GM19455 (cell line): ENCODE measurements at regions not wholly inside any gene's neighbourhood (a gene's known extent, or its start where the extent isn't known, plus 50 kb on each side); places are given as distances from the start of the nearest gene placed in this dataset.

Experiments used
- ATAC-seq: cut with Tn5 transposase; IDR thresholded peaks from one replicate; pipeline ENCODE4 v1.9.1; 2021; ENCODE audit not compliant: unreplicated experiment

GRCh38 chr2:43039376-43040080, 186.9 kb downstream of the ZFP36L2 start:
- ATAC-seq: no peak

GRCh38 chr2:43038696-43039094, 187.7 kb downstream of the ZFP36L2 start:
- ATAC-seq: no peak

DNA sequence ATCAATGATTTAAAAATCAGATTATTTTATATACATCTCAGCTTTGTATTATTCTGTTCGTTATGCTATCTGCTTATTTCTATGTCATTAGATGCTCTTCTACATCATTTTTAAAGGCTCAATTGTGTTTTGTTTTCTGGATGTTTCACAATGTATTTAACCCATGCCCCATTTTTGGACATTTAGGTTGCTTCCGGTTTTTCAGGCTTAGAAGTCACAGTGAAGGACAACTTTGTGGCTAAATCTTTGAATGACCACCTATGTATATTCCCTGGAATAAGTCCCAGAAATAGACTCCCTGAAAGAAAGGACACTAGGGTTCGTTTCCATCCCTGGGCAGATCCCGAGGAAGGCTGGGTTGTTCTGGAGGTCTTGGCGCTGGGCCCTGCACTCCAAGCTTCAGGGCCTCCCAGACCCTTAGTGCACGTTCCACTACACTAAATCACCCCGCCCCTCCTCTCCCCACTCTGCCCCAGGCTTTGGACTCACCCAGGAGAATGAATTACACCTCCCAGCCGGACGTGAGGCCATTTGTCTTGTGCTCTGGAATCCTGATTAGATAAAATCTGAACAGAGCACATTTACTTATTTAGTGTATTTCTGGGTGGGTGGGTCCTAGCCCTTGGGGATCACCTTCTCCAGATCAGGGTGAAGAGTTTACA, 188.2 kb downstream of the ZFP36L2 start:
- no peak for ATAC-seq

DNA sequence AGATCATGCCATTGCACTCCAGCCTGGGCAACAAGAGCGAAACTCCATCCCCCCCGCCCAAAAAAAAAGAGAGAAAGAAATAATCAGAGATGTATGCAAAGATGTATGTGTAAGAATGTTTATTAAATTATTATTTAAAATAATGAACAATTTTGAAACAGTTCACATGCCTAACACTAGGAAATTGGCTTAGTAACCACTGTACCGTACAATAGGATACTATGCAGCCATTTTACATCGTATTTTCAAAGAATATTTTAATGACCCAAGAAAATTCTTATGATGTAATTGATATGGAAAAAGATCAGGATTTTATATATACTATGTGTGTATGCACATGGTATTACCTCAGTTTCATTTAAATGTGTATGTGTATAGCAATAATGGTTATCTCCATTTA, 190.5 kb downstream of the ZFP36L2 start:
- no peak for ATAC-seq

DNA sequence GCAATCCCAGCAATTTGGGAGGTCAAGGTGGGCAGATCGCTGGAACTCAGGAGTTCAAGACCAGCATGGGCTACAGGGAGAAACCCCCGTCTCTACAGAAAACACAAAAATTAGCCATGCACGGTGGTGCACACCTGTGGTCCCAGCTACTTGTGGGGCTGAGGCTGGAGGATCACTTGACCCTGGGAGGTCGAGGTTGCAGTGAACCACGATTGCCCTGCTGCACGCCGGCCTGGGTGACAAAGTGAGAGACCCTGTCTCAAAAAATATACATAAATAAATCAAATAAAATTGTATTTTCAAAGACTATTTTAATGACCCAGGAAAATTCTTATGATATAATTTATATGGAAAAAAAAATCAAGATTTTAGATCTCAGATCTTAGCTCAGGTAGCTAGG, 191.5 kb downstream of the ZFP36L2 start:
- ATAC-seq: no peak

GRCh38 chr2:43034242-43034619, 192.2 kb downstream of the ZFP36L2 start:
- no peak for ATAC-seq

DNA sequence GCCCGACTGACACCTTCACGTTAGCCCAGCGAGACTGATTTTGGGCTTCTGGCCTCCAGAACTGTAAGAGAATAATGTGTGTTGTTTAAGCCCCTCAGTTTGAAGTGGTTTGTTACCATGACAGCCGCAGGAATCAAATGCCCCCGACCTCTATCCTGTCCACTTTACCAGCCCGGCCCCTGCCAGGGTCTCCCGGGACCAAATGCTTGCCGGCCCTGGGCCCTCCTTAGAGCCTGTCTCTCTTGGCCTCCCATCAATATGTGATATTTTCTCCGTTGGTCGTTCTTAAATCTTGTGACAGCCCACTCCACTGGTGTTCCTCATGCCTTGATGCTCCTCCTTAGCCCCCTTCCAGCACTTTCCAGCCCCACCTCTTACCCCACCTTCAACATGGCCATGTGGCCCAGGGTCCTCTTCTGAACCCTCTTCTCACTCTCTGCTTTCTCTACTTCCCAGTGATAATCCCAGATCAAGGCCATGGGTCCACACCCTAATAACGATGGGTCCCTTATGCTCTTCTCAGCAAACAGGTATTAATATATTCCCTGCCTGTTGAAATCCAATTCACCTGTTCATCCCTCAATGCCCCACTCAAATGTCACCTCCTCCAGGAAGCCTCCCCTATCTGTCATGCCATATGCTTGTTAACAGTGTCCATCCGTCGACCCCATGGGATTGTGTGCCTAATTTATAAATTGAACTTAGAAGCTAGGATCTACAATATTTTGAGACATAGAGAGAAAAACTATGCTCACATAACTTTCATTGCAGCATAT, 192.8 kb downstream of the ZFP36L2 start:
- ATAC-seq: no peak

- no peak for ATAC-seq
Observed at GRCh38 chr2:43033016-43033270, 193.5 kb downstream of the ZFP36L2 start.

GRCh38 chr2:43032213-43033015, 194.0 kb downstream of the ZFP36L2 start:
- no peak for ATAC-seq

DNA sequence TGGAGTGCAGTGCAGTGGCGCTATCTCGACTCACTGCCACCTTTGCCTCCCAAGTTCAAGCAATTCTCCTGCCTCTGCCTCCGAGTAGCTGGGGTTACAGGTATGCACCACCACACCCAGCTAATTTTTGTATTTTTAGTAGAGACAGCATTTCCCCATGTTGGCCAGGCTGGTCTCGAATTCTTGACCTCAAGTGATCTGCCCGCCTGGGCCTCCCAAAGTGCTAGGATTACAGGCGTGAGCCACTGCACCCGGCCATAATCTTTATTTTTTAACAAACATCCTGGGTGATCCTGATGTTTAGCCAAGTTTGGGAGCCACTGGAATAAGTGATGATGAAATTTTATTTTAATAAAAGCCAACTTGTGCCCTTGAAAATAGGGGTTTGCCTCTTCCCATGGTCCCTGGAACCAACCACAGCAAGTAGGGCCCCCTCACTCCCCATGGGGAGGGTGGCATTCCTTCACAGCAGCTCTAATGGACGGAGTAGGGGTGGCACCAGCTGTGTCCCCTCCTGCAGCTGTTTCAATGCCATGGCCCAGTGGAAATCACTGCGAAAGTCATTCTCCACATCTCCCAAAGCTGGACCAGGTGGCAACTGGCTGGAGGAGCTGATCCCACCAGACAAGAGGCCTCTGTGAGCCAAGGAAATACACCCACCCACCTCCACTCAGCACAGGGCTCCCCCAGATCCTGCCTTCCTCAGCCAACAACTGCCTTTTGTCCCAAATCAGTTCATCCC, 194.8 kb downstream of the ZFP36L2 start:
- ATAC-seq: no peak

DNA sequence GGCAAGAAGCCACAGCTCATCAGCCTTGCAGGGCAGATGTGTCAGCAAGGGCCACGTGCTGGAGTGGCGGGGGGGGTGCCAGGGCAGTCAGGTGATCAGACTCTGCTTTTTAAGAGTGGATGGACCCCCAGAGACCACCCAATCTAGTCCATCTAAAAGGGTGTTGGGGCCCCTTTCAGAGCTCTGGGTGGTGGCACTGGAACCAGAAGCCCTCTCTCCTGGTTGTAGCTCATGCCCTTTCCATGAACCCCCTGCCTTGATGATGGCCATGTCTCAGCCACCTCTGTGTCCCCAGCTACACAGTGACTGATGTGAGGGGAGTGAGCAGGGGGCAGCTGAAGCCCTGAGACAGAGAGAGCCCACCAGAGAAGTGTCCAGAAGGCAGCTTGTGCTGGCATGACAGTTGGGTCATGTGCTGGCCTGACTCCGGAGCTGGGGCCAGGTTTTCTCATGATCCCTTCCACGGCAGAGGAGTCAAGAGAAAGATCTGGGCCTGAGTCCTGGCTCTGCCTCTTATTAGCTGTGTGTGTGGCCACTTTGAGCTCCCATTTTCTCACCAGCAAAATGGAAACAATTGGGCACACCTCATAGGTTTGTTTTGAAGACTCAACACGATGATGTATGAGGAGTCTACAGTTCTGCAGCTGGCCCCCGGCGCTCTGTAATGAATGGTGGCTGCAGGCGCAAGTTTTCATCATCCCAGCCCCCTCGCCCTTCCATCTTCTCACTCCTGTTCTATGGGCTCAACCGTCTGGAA, 195.7 kb downstream of the ZFP36L2 start:
- no peak for ATAC-seq

DNA sequence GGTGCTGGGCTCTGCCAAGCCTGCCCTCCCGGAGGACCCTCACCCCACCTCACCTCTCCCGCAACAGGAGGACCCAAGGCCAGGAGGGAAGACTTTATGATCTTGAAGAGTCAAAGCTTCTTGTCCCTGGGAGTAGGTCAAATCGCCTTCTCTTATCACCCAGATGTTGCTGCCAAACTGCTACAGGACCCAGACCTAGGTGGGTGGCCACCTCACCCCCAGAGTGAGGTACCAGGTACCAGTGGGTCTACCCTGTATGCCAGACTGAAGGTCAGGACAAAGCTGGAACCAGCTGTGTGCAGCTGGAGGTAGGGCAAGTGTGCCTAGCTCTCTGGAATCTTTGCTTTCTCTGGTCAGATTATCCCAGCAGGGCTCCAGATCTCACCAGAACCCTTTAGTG, 197.2 kb downstream of the ZFP36L2 start:
- ATAC-seq: no peak

GRCh38 chr2:43028188-43028587, 198.2 kb downstream of the ZFP36L2 start:
- no peak for ATAC-seq

DNA sequence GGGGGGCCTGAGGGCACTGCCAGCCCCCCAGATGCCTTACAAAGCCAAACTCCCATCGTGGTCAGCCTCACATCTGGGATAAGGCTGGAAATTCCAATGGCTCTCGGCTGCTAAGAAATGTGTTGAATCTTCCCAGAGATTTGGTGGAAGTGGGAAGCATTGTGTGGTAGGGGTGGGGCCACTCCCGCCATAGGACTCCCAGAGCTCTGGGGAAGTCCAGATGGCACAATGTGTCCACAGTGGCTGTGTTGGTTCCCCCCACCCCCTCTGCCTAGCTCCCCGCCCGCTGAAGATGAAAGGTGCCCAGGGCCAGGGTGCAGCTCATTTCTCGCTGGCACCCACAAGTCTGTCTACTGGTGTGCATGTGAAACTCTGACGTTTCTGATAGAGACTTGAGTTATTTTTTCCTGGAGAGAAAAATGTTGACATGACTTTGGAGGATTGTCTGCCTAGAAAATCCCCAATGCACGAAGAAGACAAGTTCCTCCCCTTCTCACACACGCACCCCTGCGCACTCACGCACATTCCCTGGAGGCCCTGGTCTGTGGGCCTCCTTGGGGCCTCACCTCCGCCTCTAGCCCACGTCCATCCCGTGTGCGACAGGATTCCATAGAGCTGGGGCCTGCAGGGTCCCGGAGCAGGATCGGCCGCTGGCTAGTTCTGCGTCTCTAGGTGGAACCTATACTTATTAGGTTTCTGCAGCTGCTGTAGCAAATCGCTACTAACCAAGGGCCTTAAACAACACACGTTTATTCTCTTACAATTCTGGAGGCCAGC, 199.1 kb downstream of the ZFP36L2 start:
- ATAC-seq: no peak

- no peak for ATAC-seq
Observed at GRCh38 chr2:43026426-43027096, 199.8 kb downstream of the ZFP36L2 start.

DNA sequence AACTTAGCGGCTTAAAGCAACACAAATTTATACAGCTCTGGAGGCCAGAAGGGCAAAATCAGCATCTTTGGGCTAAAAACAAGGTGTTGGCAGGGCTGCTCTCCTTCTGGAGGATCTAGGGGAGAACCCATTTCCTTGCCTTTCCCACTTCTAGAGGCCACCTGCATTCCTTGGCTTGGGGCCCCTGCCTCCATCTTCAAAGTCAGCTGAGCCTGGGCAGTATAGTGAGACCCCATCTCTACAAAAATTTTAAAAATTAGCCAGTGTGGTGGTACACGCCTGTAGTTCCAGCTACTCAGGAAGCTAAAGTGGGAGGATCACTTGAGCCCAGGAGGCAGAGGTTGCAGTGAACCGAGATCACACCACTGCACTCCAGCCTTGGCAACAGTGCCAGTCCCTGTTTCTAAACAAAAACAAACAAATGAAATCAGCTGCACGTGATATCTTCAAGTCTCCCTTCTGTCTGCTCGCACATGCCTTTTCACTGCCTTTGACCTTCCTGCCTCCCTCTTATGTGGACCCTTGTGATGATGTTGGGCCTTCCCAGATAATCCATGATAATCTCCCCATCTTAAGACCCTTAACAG, 200.6 kb downstream of the ZFP36L2 start:
- no peak for ATAC-seq

DNA sequence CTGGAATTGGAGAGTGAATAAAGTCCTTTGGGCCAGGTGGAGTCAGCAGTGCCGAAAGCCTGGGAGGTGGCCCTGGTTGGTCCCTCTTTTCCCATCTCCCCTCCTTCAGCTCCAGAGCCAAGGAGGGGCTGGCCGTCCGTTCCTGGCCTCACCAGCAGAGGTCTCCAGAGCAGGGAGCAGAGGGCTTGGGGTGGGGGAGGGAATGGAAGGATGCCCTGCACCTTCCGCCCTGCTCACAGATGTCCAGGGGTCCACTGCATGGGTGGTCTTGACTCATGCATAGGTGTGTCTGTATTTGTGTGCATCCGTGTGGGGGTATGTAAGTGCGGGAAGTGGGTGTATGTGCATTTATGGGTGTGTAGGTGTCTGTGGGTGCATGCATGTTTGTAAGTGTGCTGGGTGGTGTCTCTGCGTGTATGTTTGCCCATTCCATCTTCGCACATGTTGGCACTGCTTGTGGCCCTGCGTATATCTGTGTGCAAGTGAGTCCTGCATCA, 201.8 kb downstream of the ZFP36L2 start:
- no peak for ATAC-seq

DNA sequence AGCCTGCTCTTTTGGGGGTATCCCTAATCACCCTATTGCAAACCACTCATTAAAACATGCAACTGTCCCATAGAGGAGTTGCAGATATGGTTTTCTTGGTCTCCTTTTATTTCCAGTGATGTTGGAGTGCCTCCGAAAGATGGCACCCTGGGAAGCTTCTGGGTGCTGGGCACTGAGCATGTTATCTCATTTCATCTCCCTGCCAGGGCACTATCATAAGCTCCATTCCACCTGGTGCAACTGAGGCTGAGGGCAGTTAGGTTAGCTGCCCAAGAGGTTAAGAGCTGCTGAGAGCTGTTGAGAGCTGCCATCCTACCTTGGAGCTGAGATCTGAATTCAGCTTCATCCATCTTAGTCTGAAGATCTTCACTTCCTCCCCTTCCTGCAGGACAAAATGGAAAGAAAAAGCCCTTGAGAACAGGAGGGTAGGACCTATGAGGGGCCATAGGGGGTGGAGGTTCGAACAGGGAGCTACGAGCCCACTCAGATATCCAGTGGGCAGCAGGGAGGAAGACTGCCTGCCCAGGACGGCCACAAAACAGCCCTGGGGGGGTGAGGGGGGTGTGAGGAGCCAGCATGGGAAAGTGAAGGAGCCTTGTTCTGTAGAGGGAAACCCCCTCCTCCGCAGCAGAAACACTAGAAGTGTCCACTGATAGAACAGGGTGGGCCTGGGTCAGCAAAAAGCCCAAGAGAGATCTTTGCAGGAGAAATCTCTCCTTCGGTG, 202.5 kb downstream of the ZFP36L2 start:
- ATAC-seq: no peak
